ENCODE measurements at regions not wholly inside any gene's neighbourhood (a gene's known extent, or its start where the extent isn't known, plus 50 kb on each side); places are given as distances from the start of the nearest gene placed in this dataset.

GRCh38 chr4:3366893-3367775, 74.3 kb downstream of the RGS12 start:
- TF ChIP-seq POLR2AphosphoS5 (IDR thresholded peaks at IDR 0.05; ENCODE audit: low read depth, low read length) (no peak), TAF1 (IDR thresholded peaks at IDR 0.05; ENCODE audit: low read depth, low read length) (no peak), POLR2A (IDR thresholded peaks at IDR 0.05; ENCODE audit: low read depth, low read length) (no peak)

All from GM12891 (cell line).